Thyroid gland (tissue), 4 donors: ENCODE measurements at regions not wholly inside any gene's neighbourhood (a gene's known extent, or its start where the extent isn't known, plus 50 kb on each side); places are given as distances from the start of the nearest gene placed in this dataset.

Source experiments
- POLR2A ChIP-seq, 2 donors: fragments of 450-650 bp; IDR thresholded peaks; one replicate each; pipeline ENCODE4 v1.6.1; 2017; ENCODE audit warnings: antibody characterized with exemption in 2 of 2, mild to moderate bottlenecking in 2 of 2, moderate library complexity in 1 of 2
- TF ChIP-seq, protein P1 (sequence below), 6 experiments: fragments of 200-600 bp in 3 of 6; fragments of 450-650 bp in 3 of 6; sonication (generic) in 3 of 6; IDR thresholded peaks; one replicate each; pipeline ENCODE4 v1.5.1; 2016 to 2019; ENCODE audit warnings: antibody characterized with exemption in 6 of 6, mild to moderate bottlenecking in 2 of 6, inconsistent platforms in 1 of 6, moderate library complexity in 1 of 6

DNA sequence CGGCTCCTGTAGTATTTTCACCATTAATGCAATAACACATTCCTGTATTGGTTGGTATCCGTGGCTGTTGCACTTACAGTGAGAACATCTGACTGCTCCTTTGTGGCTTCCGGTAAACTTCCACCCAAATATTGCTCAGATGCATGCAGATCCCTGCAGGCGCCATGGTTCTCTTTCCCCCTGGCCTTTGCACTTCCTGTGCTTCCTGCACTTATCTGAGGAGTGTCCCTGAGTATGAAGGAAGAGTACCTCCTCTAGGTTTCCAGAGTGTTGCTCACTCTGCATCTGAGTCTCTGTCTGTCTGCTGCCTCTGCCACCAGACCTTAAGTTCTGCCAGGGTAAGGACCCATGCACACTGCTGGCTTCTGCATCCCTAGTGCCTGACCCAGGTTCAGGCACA, 117.2 kb upstream of the SLC34A2 start:
- TF ChIP-seq, protein P1, sequence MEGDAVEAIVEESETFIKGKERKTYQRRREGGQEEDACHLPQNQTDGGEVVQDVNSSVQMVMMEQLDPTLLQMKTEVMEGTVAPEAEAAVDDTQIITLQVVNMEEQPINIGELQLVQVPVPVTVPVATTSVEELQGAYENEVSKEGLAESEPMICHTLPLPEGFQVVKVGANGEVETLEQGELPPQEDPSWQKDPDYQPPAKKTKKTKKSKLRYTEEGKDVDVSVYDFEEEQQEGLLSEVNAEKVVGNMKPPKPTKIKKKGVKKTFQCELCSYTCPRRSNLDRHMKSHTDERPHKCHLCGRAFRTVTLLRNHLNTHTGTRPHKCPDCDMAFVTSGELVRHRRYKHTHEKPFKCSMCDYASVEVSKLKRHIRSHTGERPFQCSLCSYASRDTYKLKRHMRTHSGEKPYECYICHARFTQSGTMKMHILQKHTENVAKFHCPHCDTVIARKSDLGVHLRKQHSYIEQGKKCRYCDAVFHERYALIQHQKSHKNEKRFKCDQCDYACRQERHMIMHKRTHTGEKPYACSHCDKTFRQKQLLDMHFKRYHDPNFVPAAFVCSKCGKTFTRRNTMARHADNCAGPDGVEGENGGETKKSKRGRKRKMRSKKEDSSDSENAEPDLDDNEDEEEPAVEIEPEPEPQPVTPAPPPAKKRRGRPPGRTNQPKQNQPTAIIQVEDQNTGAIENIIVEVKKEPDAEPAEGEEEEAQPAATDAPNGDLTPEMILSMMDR (IDR thresholded peaks at IDR 0.05), result no peak
- TF ChIP-seq POLR2A (IDR thresholded peaks at IDR 0.05), result no peak
